H1 (cell line): ENCODE measurements at regions not wholly inside any gene's neighbourhood (a gene's known extent, or its start where the extent isn't known, plus 50 kb on each side); places are given as distances from the start of the nearest gene placed in this dataset.

ENCODE experiments used
- CTCF ChIA-PET: fragments of 300-600 bp; sonication (Branson Sonifier 250); formaldehyde crosslinking; loops from one replicate; lab custom pipeline; 2021; ENCODE audit not compliant: partially characterized antibody; lab: Charles Lee
- POLR2A ChIA-PET: fragments of 300-600 bp; sonication (Branson Sonifier 250); formaldehyde crosslinking; loops from one replicate; lab custom pipeline; 2021; ENCODE audit warnings: inconsistent platforms; ENCODE audit not compliant: partially characterized antibody; lab: Charles Lee
- DNase-seq, 2 experiments: peaks; one replicate each; pipeline versions ENCODE4 v3.0.0 to v3.0.0-alpha.2; 2010 to 2022; ENCODE audit warnings: low spot score in 2 of 2, low read depth in 1 of 2, mixed read lengths in 1 of 2
- FAIRE-seq: peaks from 2 replicates; lab custom pipeline; 2011; peaks lifted over from hg19 to GRCh38; lab: Jason Lieb, UNC
- H2AFZ ChIP-seq: 2 replicates; pipeline ENCODE4 v1.8.1; 2012; ENCODE audit warnings: low read length, inconsistent platforms
- H2AK5ac ChIP-seq: 2 replicates; pipeline ENCODE4 v1.6.1; 2013; ENCODE audit warnings: low read depth, low read length
- H2BK120ac ChIP-seq: replicated peaks from 2 replicates; pipeline ENCODE3; 2013; ENCODE audit warnings: low read depth, low read length, inconsistent platforms
- H2BK12ac ChIP-seq: 2 replicates; pipeline ENCODE4 v1.6.1; 2013; ENCODE audit warnings: low read depth, low read length
- H2BK15ac ChIP-seq: 2 replicates; pipeline ENCODE4 v1.6.1; 2013; ENCODE audit warnings: low read length
- H2BK20ac ChIP-seq: 2 replicates; pipeline ENCODE4 v1.6.1; 2013; ENCODE audit warnings: low read length
- H2BK5ac ChIP-seq: 2 replicates; pipeline ENCODE4 v1.6.1; 2013; ENCODE audit warnings: low read depth, low read length
- H3K14ac ChIP-seq: 2 replicates; pipeline ENCODE4 v1.6.1; 2013; ENCODE audit warnings: inconsistent platforms; ENCODE audit not compliant: insufficient read length
- H3K18ac ChIP-seq: 2 replicates; pipeline ENCODE4 v1.6.1; 2013; ENCODE audit warnings: low read length; ENCODE audit errors: extremely low read depth
- H3K23ac ChIP-seq: 2 replicates; pipeline ENCODE4 v1.6.1; 2013; ENCODE audit warnings: inconsistent platforms; ENCODE audit not compliant: insufficient read length
- H3K23me2 ChIP-seq: 2 replicates; pipeline ENCODE4 v1.6.1; 2013; ENCODE audit warnings: low read depth, low read length
- H3K27ac ChIP-seq: 2 replicates; pipeline ENCODE4 v1.6.1; 2011; ENCODE audit warnings: low read depth, low read length, inconsistent platforms
- H3K27me3 ChIP-seq, 4 experiments: replicated peaks in 1 of 4; 1 replicate in 1 of 4; 2 replicates in 3 of 4; pipeline versions ENCODE4 v1.6.1 to v1.8.1; 2011 to 2013; ENCODE audit warnings: low read length in 3 of 4, mild to moderate bottlenecking in 3 of 4, inconsistent platforms in 2 of 4, mixed read lengths in 2 of 4, moderate library complexity in 1 of 4; ENCODE audit not compliant: control insufficient read depth in 3 of 4, insufficient read depth in 3 of 4; ENCODE audit errors: extremely low read depth in 1 of 4
- H3K36me3 ChIP-seq, 4 experiments: 2 replicates each; pipeline versions ENCODE4 v1.6.1 to v1.8.1; 2011 to 2013; ENCODE audit warnings: mild to moderate bottlenecking in 4 of 4, low read length in 3 of 4, moderate library complexity in 2 of 4, control low read depth in 1 of 4, inconsistent platforms in 1 of 4; ENCODE audit not compliant: insufficient read depth in 4 of 4, control insufficient read depth in 2 of 4
- H3K4ac ChIP-seq: replicated peaks from 2 replicates; pipeline ENCODE3; 2013; ENCODE audit warnings: low read length, low read depth, mixed read lengths, inconsistent platforms; ENCODE audit not compliant: insufficient read length
- H3K4me1 ChIP-seq, 4 experiments: replicated peaks in 1 of 4; 1 replicate in 1 of 4; 2 replicates in 3 of 4; pipeline versions ENCODE4 v1.6.1 to v1.8.1; 2011 to 2013; ENCODE audit warnings: low read length in 3 of 4, inconsistent platforms in 2 of 4, mixed read lengths in 1 of 4; ENCODE audit not compliant: insufficient read depth in 4 of 4, control insufficient read depth in 3 of 4
- H3K4me2 ChIP-seq, 2 experiments: 2 replicates each; pipeline versions ENCODE4 v1.6.1 to v1.8.1; 2011 to 2013; ENCODE audit warnings: low read depth in 2 of 2, low read length in 2 of 2, control low read depth in 1 of 2, inconsistent platforms in 1 of 2, mild to moderate bottlenecking in 1 of 2; ENCODE audit not compliant: insufficient read depth in 1 of 2
- H3K4me3 ChIP-seq, 4 experiments: fragments of 200-600, 300-600 bp in 1 of 4; sonication (generic), shearing (Covaris generic), sonication (Bioruptor Twin) in 1 of 4; 2 replicates each; pipeline versions ENCODE4 v1.5.1 to v1.8.1; 2011 to 2016; ENCODE audit warnings: low read length in 4 of 4, low read depth in 3 of 4, control low read depth in 2 of 4, inconsistent platforms in 2 of 4, mild to moderate bottlenecking in 2 of 4, mixed read lengths in 1 of 4, moderate library complexity in 1 of 4; ENCODE audit not compliant: insufficient read depth in 2 of 4; ENCODE audit errors: extremely low read depth in 1 of 4
- H3K56ac ChIP-seq: replicated peaks from 2 replicates; pipeline ENCODE3; 2013; ENCODE audit warnings: low read depth, mild to moderate bottlenecking, mixed read lengths, low read length, inconsistent platforms; ENCODE audit not compliant: insufficient read length
- H3K79me1 ChIP-seq: 2 replicates; pipeline ENCODE4 v1.6.1; 2013; ENCODE audit warnings: low read depth, low read length, control low read depth
- H3K79me2 ChIP-seq, 2 experiments: 2 replicates each; pipeline versions ENCODE4 v1.6.1 to v1.8.1; 2012 to 2013; ENCODE audit warnings: low read length in 2 of 2, mild to moderate bottlenecking in 2 of 2, inconsistent platforms in 1 of 2; ENCODE audit not compliant: insufficient read depth in 2 of 2, control insufficient read depth in 1 of 2
- H3K9ac ChIP-seq, 4 experiments: replicated peaks in 1 of 4; 1 replicate in 1 of 4; 2 replicates in 3 of 4; pipeline versions ENCODE4 v1.6.1 to v1.8.1; 2011 to 2013; ENCODE audit warnings: low read depth in 3 of 4, low read length in 3 of 4, control low read depth in 2 of 4, mild to moderate bottlenecking in 2 of 4, moderate library complexity in 2 of 4, inconsistent platforms in 1 of 4; ENCODE audit errors: extremely low read depth in 1 of 4
- H3K9me3 ChIP-seq, 2 experiments: 2 replicates each; pipeline versions ENCODE4 v1.6.1 to v1.8.1; 2012 to 2013; ENCODE audit warnings: mild to moderate bottlenecking in 2 of 2, moderate library complexity in 2 of 2, control low read depth in 1 of 2, inconsistent platforms in 1 of 2, low read depth in 1 of 2, low read length in 1 of 2, mixed read lengths in 1 of 2; ENCODE audit not compliant: insufficient read depth in 2 of 2
- H4K20me1 ChIP-seq, 2 experiments: replicated peaks in 1 of 2; 2 replicates each; pipeline versions ENCODE3 to v1.8.1; 2011 to 2013; ENCODE audit warnings: inconsistent platforms in 2 of 2, low read length in 2 of 2, mild to moderate bottlenecking in 1 of 2; ENCODE audit not compliant: insufficient read depth in 2 of 2, control insufficient read depth in 1 of 2
- H4K5ac ChIP-seq: 2 replicates; pipeline ENCODE4 v1.6.1; 2013; ENCODE audit warnings: low read length, low read depth, mixed read lengths, inconsistent platforms; ENCODE audit not compliant: insufficient read length
- H4K8ac ChIP-seq: 2 replicates; pipeline ENCODE4 v1.8.0; 2013; ENCODE audit warnings: mild to moderate bottlenecking, moderate library complexity, low read length, inconsistent platforms; ENCODE audit not compliant: insufficient read depth; ENCODE audit errors: extremely low read depth
- H4K91ac ChIP-seq: replicated peaks from 2 replicates; pipeline ENCODE3; 2013; ENCODE audit warnings: low read length, mixed read lengths, inconsistent platforms; ENCODE audit not compliant: insufficient read length
- CHD2 ChIP-seq: IDR thresholded peaks from 2 replicates; pipeline ENCODE4 v1.6.1; 2012; ENCODE audit warnings: low read length, improper control_type of control experiment
- KDM5A ChIP-seq: fragments of 200-600 bp; IDR thresholded peaks from 2 replicates; pipeline ENCODE4 v1.7.1; 2012; ENCODE audit warnings: mild to moderate bottlenecking, low read length, inconsistent platforms, mixed read lengths
- YY1 ChIP-seq: IDR thresholded peaks from 2 replicates; pipeline ENCODE4 v1.6.1; 2011; ENCODE audit warnings: low read depth, mild to moderate bottlenecking, low read length
- WGBS, 2 experiments: shearing (Covaris generic) in 1 of 2; methylation state at CpG; one replicate each; pipeline versions ENCODE4 v1.1.6 to v1.1.7; 2013 to 2015; ENCODE audit warnings: low lambda C conversion rate in 2 of 2, mixed read lengths in 2 of 2, inconsistent platforms in 1 of 2, low coverage in 1 of 2, missing lambda C conversion rate in 1 of 2; ENCODE audit not compliant: insufficient replicate concordance in 2 of 2, insufficient coverage in 1 of 2, insufficient read length in 1 of 2; ENCODE audit errors: extremely low coverage in 1 of 2, missing lambda C conversion rate in 1 of 2; 5-methylcytosine and 5-hydroxymethylcytosine counted together

DNA sequence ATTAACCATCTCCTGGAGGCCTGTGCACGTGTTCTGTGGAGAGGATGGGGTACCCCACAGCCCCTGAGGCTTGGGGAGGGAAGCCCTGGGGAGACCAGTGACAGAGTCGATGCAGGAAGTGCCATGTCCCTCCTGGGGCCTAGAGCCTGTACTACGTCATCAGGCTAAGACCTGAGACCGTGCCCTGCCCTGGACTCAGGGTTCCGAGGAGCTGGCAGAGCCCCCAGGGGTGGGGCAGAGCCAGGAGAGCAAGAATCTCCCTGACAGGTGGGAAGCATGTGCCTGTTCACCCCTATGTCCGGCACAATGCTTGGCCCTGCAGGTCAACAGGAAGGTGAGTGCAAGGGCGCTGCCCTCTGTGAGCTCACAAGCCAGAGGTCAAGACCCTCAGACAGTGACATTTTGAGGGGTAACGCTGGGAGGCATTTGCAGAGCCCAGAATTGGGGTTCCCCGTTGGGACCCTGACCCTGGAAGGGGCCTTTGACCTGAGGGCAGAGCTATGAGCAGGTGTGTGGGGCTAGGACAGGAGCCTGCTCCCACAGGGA, 781.6 kb downstream of the BRD1 start:
- Histone ChIP-seq H3K79me1 (no peaks in the 10 kb centered on the region), H3K4me2 (no peak overlapping the region), H4K8ac (peak overlapping the region; percentile 43; the same call in 1 of the 2 replicates), H3K14ac (no peak overlapping the region), H2BK5ac (no peak overlapping the region), H4K20me1 (no peaks in the 10 kb centered on the region), H2BK15ac (0 out of 2 replicates have a peak overlapping the region, but pooled peaks have one; percentile 88), H3K23me2 (no peaks in the 10 kb centered on the region), H3K27ac (no peak overlapping the region), H2AK5ac (no peak overlapping the region; the same call in 1 of the 2 replicates), H3K4ac (no peak overlapping the region), H3K9ac (no peak overlapping the region), H3K18ac (no peak overlapping the region), H2AFZ (no peak overlapping the region), H3K79me2 (no peaks in the 10 kb centered on the region), H3K36me3 (no peaks in the 10 kb centered on the region), H3K9me3 (no peaks in the 10 kb centered on the region), H3K27me3 (no peaks in the 10 kb centered on the region; a peak in 2 of 7 replicates), H4K5ac (no peak overlapping the region), H4K91ac (no peak overlapping the region), H3K56ac (no peak overlapping the region), H2BK12ac (peak overlapping the region; percentile 75; the same call in 1 of the 2 replicates), H2BK120ac (peak overlapping the region; percentile 26), H3K23ac (no peak overlapping the region)
- FAIRE-seq (no peak), DNase-seq (no peak)
- 74% methylated on average over 9 of the region's 9 CpGs; no CpG with 5 or more reads in 1 of the 2 experiments for WGBS, 2 experiments
- ChIA-PET CTCF (interaction anchor here (0.6 to 9.2 kb wide), 58 partner anchors 9 to 835 kb away, joined by 3 to 95 read pairs (median 4); no protein-coding TSS in a partner anchor), POLR2A (interaction anchor here (1.0 kb wide), 1 partner anchor 106 kb away, joined by 3 read pairs; no protein-coding TSS in a partner anchor)
- TF ChIP-seq YY1 = no peak
- TF ChIP-seq KDM5A = no peak
- no peak for TF ChIP-seq CHD2
- TF ChIP-seq, all 59 proteins: peak for 0
- Histone ChIP-seq H3K4me3 (no peak overlapping the region), H3K4me1 (no peaks in the 10 kb centered on the region), H2BK20ac (peak overlapping the region; percentile 48; the same call in 1 of the 2 replicates)
